Loucy (cell line): ENCODE measurements at regions not wholly inside any gene's neighbourhood (a gene's known extent, or its start where the extent isn't known, plus 50 kb on each side); places are given as distances from the start of the nearest gene placed in this dataset.

Experiments used
- H2AFZ ChIP-seq: fragments of 200-600 bp; sonication (generic); 2 replicates; pipeline ENCODE4 v1.6.0; 2016; ENCODE audit warnings: antibody characterized with exemption, mild to moderate bottlenecking, low read length, moderate library complexity
- H3F3A ChIP-seq: fragments of 200-600 bp; 2 replicates; pipeline ENCODE4 v1.6.0; 2016; ENCODE audit warnings: antibody characterized with exemption, low read depth, mild to moderate bottlenecking
- H3K27me3 ChIP-seq: fragments of 200-600 bp; sonication (generic); 2 replicates; pipeline ENCODE4 v1.6.1; 2014; ENCODE audit warnings: low read length, mild to moderate bottlenecking; ENCODE audit not compliant: insufficient read depth, poor library complexity, severe bottlenecking
- H3K36me3 ChIP-seq: fragments of 200-600 bp; sonication (generic); 2 replicates; pipeline ENCODE4 v1.6.1; 2016; ENCODE audit warnings: low read length; ENCODE audit not compliant: insufficient read depth
- H3K4me1 ChIP-seq: fragments of 200-600 bp; sonication (generic); 2 replicates; pipeline ENCODE4 v1.5.1; 2014; ENCODE audit warnings: low read length, mild to moderate bottlenecking; ENCODE audit not compliant: insufficient read depth, poor library complexity, severe bottlenecking
- H3K4me2 ChIP-seq: fragments of 200-600 bp; sonication (generic); 2 replicates; pipeline ENCODE4 v1.6.0; 2014; ENCODE audit warnings: antibody characterized with exemption, low read length, low read depth, mild to moderate bottlenecking; ENCODE audit not compliant: poor library complexity, severe bottlenecking
- H3K4me3 ChIP-seq: fragments of 200-600 bp; sonication (generic); 2 replicates; pipeline ENCODE4 v1.5.1; 2014; ENCODE audit warnings: low read length, mild to moderate bottlenecking, mixed read lengths; ENCODE audit not compliant: poor library complexity, severe bottlenecking
- H3K79me2 ChIP-seq: fragments of 200-600 bp; sonication (generic); 2 replicates; pipeline ENCODE4 v1.6.1; 2014; ENCODE audit warnings: low read length; ENCODE audit not compliant: insufficient read depth
- H3K9ac ChIP-seq: fragments of 200-600 bp; sonication (generic); 2 replicates; pipeline ENCODE4 v1.6.0; 2014; ENCODE audit warnings: mild to moderate bottlenecking, low read depth, low read length, moderate library complexity; ENCODE audit not compliant: poor library complexity, severe bottlenecking
- H3K9me2 ChIP-seq: fragments of 200-600 bp; sonication (generic); replicated peaks from 2 replicates; pipeline ENCODE4 v1.6.1; 2016; ENCODE audit warnings: low read depth, low read length, mixed read lengths
- H3K9me3 ChIP-seq: fragments of 200-600 bp; sonication (generic); 2 replicates; pipeline ENCODE4 v1.6.1; 2014; ENCODE audit warnings: mild to moderate bottlenecking, antibody characterized with exemption, low read length, low read depth; ENCODE audit not compliant: insufficient read depth
- H4K20me1 ChIP-seq: fragments of 200-600 bp; sonication (generic); 2 replicates; pipeline ENCODE4 v1.6.0; 2014; ENCODE audit warnings: antibody characterized with exemption, low read length, mild to moderate bottlenecking; ENCODE audit not compliant: insufficient read depth, poor library complexity, severe bottlenecking
- EZH2phosphoT487 ChIP-seq: fragments of 200-600 bp; IDR thresholded peaks from 2 replicates; pipeline ENCODE4 v1.6.1; 2018; ENCODE audit warnings: antibody characterized with exemption, mild to moderate bottlenecking, moderate library complexity, borderline replicate concordance
- TF ChIP-seq, protein P1 (sequence below): fragments of 200-600 bp; sonication (generic); conservative IDR thresholded peaks from 2 replicates; pipeline ENCODE4 v1.5.1; 2014; ENCODE audit warnings: mild to moderate bottlenecking, antibody characterized with exemption, low read length

DNA sequence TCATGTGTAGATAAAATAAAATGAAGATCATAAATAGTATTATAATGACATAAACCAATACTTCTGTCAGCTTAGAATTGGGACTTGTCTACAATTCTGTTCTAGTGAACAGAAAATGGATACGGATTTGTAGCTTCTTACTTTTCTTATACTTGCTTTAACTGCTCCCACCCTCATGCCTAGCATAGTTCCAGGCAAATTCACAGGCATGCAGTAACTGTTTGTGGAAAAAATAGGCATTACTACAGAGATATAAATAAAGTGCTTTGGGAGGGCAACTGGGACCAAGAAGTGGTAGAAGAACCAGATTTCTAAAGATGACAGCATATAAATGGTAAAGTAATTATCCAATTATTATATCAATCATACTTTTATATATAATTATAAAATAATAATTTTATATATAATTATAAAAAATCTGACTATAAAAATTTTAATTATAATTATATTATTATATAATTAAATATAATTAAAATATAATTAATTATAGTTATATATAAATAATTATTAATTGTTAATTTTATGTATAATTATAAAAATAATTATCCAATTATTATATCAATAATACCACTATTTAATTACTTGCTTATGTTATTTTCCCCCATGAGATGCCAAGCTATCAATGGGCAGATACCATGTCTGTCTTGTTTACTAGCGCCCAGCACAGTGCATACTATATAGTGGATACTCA is 144.1 kb downstream of the NOC3L start:
- Histone ChIP-seq H3K4me2 (no peak overlapping the region), H4K20me1 (no peaks in the 10 kb centered on the region), H3K9me2 (no peaks in the 10 kb centered on the region), H3K4me1 (no peaks in the 10 kb centered on the region), H3K9ac (no peak overlapping the region), H3F3A (no peaks in the 10 kb centered on the region), H3K36me3 (no peaks in the 10 kb centered on the region), H2AFZ (no peak overlapping the region), H3K9me3 (no peaks in the 10 kb centered on the region), H3K79me2 (no peaks in the 10 kb centered on the region), H3K27me3 (no peaks in the 10 kb centered on the region), H3K4me3 (no peak overlapping the region)
- TF ChIP-seq, protein P1, sequence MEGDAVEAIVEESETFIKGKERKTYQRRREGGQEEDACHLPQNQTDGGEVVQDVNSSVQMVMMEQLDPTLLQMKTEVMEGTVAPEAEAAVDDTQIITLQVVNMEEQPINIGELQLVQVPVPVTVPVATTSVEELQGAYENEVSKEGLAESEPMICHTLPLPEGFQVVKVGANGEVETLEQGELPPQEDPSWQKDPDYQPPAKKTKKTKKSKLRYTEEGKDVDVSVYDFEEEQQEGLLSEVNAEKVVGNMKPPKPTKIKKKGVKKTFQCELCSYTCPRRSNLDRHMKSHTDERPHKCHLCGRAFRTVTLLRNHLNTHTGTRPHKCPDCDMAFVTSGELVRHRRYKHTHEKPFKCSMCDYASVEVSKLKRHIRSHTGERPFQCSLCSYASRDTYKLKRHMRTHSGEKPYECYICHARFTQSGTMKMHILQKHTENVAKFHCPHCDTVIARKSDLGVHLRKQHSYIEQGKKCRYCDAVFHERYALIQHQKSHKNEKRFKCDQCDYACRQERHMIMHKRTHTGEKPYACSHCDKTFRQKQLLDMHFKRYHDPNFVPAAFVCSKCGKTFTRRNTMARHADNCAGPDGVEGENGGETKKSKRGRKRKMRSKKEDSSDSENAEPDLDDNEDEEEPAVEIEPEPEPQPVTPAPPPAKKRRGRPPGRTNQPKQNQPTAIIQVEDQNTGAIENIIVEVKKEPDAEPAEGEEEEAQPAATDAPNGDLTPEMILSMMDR = no peak
- TF ChIP-seq EZH2phosphoT487 = no peak

DNA sequence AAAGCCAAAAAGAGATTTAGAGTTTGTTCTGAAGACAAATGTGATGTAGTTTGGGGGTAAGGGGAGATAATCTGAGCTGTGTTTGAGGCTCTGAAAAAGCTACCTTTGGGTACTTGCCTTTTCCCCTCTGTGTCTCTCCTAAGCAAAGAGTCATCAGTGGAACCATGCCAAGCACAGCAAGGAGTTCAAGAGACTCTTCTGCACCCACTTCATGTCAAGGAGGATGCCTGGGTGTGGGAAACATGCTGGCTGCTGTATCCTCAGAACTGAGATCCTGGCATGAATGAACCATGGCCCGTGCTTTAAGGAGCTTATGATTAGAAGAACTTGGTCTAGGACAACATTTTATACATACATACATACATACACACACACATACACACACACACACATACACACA is 142.9 kb downstream of the NOC3L start:
- Histone ChIP-seq H3K36me3 (no peaks in the 10 kb centered on the region), H3F3A (no peaks in the 10 kb centered on the region), H3K4me3 (no peak overlapping the region), H3K9ac (no peak overlapping the region), H3K4me1 (no peaks in the 10 kb centered on the region), H3K9me2 (no peaks in the 10 kb centered on the region), H3K27me3 (no peaks in the 10 kb centered on the region), H4K20me1 (no peaks in the 10 kb centered on the region), H2AFZ (no peak overlapping the region), H3K4me2 (no peak overlapping the region), H3K79me2 (no peaks in the 10 kb centered on the region), H3K9me3 (no peaks in the 10 kb centered on the region)
- TF ChIP-seq EZH2phosphoT487 = no peak
- TF ChIP-seq, protein P1 = no peak

DNA sequence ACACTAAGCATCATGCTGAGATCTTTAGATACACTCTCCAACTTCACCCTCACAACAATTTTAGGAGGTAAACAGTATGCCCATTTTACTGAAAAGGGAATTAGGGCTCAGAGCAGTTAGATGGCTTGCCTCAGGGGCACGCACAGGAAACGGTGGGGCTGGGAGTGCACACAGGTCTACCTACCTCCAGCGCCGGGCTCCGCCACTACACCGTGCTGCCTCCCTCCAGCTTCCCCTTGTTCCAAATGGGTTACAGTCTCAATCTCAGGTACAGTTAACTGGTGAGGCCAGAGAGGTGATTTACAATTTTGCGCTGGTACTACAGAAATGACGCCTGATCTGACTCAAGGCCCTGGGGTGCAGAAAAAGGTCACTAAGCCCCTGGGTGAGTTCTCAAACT is 142.0 kb downstream of the NOC3L start:
- no peak overlapping the region for H3K4me2 ChIP-seq
- no peaks in the 10 kb centered on the region for H3K79me2 ChIP-seq
- no peak overlapping the region for H3K9ac ChIP-seq
- no peaks in the 10 kb centered on the region for H3K36me3 ChIP-seq
- H3F3A ChIP-seq = no peaks in the 10 kb centered on the region
- no peak overlapping the region for H3K4me3 ChIP-seq
- H3K4me1 ChIP-seq = no peaks in the 10 kb centered on the region
- no peaks in the 10 kb centered on the region for H3K9me3 ChIP-seq
- H2AFZ ChIP-seq = no peak overlapping the region
- TF ChIP-seq, protein P1 = no peak
- no peak for TF ChIP-seq EZH2phosphoT487
- no peaks in the 10 kb centered on the region for H3K9me2 ChIP-seq
- no peaks in the 10 kb centered on the region for H3K27me3 ChIP-seq
- H4K20me1 ChIP-seq = no peaks in the 10 kb centered on the region
